HG02885 (cell line): ENCODE measurements at regions not wholly inside any gene's neighbourhood (a gene's known extent, or its start where the extent isn't known, plus 50 kb on each side); places are given as distances from the start of the nearest gene placed in this dataset.
"Not testable (repeated sequence)": the region's sequence is repeated elsewhere in the genome, so short reads cannot be mapped to it uniquely, and the experiment has no call there.

Experiments
- ATAC-seq: cut with Tn5 transposase; IDR thresholded peaks from one replicate; pipeline ENCODE4 v1.9.1; 2021; ENCODE audit warnings: mild to moderate bottlenecking; ENCODE audit not compliant: unreplicated experiment, poor library complexity

DNA sequence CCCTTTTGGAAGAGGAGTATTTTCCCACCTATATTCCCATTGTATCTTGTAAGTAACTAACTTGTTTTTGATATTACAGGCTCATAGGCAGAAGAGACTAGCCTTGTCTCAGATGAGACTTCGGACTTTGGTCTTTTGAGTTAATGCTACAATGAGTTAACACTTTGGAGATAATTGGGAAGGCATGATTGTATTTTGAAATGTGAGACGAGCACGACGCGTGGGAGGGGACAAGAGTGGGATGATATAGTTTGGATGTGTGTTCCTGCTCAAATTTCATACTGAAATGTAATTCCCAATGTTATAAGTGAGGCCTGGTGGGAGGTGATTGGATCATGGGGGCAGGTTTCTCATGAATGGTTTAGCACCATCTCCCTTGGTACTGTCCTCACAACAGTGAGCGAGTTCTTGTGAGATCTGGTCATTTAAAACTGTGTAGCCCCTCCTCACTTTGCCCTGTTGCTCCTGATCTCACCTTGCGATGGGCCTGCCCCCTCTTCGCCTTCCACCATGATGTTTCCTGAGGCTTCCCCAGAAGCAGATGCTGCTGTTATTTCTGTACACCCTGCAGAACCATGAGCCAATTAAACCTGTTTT, 721.5 kb upstream of the CTNND2 start:
- no peak for ATAC-seq

- ATAC-seq = no peak
These were observed 720.7 kb upstream of the CTNND2 start for GRCh38 chr5:12624776-12625560.

DNA sequence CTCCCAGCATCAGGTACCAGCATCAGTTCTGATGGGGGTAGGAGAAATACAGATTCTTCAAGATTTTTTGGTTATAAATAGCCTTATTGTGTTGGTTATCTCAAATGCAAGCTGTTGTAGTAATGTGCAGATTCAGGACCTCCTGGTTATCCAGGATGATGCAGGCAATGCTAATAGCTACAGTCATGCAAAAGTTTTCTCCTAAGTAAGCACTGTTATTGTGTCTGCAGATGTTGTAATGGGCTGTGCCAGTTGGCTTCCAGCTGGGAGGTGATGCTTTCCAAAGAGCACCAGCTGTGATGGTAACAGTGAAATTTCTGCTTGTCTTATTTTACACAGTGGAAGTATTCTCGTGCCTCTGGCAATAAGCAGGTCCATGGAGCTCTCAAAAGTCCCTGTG, 719.2 kb upstream of the CTNND2 start:
- ATAC-seq = no peak

DNA sequence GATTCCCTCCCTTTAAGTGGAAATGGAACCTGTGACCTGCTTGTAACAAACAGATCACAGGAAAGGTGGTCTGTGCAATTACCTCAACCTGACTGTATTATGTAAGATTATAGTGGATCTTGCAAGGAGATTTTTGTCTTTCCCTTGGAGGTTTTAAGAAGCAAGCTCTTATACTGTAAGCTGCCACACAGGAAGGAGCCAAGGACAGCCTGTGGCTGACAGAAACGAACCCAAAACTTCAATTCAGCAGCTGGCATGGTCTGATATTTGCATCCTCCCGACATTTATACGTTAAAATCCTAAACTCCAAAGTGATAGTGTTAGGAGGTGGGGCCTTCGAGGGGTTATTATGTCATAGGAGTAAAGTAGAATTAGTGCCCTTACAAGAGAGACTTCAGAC, 711.8 kb upstream of the CTNND2 start:
- ATAC-seq = no peak

DNA sequence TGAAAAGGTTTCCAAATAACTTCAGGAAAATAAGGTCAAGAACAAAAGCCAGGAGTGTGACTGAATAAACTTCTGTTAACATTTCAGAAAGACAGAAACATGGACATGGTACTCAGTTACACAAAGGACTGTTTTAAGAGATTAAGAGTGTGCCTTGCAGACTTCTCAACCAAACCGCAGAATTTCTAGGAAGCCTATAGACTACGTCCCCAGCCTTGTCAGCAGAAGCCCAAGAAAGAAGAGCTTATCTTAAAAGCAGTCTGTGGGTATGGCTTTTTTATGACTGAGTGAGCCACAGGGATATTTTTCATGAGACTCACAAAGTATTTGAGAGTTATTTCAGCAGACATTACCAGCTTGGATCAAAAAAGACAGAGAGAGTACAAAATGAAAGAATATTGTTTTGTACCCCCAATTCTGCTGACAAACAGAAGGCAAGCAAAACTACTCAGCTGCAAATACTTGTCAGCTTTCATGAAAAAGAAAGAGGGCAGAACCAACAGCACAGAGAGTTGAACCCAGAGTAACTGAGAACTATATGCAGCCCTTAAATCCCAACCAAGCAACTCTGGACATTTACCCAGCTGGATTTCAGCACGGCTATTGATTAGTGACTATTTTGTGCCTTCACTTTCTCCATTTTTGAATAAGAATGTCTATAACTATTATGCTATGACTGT, 711.0 kb upstream of the CTNND2 start:
- ATAC-seq = no peak

DNA sequence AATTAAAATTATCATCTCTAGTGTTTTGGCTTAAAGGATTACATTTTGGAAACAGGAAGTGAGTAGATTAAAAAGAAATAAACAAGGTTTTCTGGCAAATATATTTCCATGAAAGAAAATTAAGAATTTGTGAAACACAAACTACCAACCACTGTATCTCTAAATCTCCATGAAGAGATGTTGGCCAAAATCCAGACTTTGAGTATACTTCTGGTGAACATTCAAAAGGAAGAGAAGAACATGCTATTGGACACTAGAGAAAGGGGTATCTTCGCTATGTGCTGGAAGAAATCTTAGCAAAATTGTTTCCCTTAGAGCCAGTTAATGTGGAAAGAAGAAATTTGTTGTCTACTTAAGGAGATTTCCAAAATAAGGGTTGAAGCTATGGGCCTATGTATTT, 710.4 kb upstream of the CTNND2 start:
- no peak for ATAC-seq

DNA sequence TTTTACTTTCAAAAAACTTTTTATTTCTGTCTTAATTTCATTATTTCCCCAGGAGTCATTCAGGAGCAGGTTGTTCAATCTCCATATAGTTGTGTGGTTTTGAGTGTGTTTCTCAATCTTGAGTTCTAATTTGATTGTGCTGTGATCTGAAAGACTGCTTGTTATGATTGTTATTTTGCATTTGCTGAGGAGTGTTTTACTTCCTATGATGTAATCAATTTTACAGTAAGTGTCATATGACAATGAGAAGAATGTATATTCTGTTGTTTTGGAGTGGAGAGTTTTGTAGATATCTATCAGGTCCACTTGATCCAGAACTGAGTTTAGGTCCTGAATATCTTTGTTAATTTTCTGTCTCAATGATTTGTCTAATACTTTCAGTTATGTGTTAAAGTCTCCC, 706.9 kb upstream of the CTNND2 start:
- no peak for ATAC-seq

- not testable (repeated sequence) for ATAC-seq
These were observed 703.6 kb upstream of the CTNND2 start for GRCh38 chr5:12607817-12608216.

DNA sequence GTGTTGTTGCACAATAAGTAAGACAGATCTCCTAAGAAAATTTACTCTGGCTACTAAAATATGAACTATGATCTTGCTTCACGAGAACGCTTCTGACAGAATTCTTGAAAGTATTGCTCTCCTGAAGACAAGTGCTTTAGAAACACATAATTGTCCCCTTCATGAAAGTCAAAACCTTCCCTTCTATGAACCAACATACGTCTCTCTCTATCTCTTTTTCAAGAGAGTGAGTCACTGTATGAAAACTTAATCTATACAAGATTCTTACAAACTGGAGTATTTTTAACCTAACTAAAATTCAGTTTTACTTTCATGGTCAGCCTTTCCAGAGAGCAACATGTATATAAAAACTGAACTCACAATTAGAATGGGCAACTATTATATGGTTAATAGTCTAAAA, 688.0 kb upstream of the CTNND2 start:
- ATAC-seq = no peak

- no peak for ATAC-seq
These were observed 682.2 kb upstream of the CTNND2 start for GRCh38 chr5:12586406-12586805.

GRCh38 chr5:12578803-12579202, 674.6 kb upstream of the CTNND2 start:
- not testable (repeated sequence) for ATAC-seq

DNA sequence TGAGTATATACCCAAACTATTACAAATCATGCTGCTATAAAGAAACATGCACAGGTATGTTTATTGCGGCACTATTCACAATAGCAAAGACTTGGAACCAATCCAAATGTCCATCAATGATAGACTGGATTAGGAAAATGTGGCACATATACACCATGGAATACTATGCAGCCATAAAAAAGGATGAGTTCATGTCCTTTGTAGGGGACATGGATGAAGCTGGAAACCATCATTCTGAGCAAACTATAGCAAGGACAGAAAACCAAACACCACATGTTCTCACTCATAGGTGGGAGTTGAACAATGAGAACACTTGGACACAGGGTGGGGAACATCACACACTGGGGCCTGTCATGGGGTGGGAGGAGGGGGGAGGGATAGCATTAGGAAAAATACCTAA, 672.7 kb upstream of the CTNND2 start:
- not testable (repeated sequence) for ATAC-seq

DNA sequence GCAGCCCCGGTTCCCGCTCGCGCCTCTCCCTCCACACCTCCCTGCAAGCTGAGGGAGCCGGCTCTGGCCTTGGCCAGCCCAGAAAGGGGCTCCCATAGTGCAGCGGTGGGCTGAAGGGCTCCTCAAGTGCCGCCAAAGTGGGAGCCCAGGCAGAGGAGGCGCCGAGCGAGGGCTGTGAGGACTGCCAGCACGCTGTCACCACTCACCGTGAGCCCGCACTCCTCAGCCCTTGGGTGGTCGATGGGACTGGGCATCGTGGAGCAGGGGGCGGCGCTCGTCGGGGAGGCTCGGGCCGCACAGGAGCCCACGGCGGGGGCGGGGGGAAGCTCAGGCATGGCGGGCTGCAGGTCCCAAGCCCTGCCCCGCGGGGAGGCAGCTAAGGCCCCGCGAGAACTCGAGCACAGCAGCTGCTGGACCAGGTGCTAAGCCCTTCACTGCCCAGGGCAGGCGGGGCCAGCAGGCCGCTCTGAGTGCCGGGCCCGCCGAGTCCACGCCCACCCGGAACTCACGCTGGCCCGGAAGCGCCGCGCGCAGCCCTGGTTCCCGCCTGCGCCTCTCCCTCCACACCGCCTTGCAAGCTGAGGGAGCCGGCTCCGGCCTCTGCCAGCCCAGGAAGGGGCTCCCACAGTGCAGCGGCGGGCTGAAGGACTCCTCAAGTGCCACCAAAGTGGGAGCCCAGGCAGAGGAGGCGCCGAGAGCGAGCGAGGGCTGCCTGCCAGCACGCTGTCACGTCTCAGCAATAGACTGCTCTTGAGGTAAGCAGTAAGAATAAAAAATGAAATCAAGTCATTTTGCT, 670.2 kb upstream of the CTNND2 start:
- not testable (repeated sequence) for ATAC-seq

DNA sequence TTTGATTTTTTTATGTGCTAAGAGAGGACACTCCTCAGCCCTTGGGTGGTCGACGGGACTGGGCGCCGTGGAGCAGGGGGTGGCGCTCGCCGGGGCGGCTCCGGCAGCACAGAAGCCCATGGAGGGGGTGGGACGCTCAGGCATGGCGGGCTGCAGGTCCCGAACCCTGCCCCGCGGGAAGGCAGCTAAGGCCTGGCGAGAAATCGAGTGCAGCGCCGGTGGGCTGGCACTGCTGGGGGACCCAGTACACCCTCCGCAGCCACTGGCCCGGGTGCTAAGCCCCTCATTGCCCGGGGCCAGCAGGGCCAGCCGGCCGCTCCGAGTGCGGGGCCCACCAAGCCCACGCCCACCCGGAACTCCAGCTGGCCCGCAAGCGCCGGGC, 669.7 kb upstream of the CTNND2 start:
- ATAC-seq = not testable (repeated sequence)

- ATAC-seq = no peak
These were observed 666.4 kb upstream of the CTNND2 start for GRCh38 chr5:12570688-12571087.

DNA sequence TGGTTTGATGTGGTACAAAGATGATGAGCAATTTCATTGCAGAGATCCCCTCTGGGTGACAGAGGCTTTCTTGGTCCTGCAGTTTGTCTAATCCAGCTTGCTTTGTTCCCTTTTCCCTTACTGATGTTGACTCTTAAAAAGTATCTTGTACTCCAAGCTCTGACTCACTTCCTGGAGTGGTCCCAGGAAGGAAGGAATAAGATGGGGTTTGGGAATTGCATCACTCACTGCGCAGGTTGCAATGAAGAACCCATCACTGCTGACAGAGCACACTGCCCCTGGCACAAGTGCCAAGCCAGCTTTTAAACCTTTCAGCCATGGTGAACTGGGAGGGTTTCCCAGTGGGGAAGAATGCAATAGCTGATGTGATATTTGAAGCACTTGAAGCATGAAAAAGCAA, 662.2 kb upstream of the CTNND2 start:
- no peak for ATAC-seq

- no peak for ATAC-seq
These were observed 652.8 kb upstream of the CTNND2 start for GRCh38 chr5:12557012-12557411.

DNA sequence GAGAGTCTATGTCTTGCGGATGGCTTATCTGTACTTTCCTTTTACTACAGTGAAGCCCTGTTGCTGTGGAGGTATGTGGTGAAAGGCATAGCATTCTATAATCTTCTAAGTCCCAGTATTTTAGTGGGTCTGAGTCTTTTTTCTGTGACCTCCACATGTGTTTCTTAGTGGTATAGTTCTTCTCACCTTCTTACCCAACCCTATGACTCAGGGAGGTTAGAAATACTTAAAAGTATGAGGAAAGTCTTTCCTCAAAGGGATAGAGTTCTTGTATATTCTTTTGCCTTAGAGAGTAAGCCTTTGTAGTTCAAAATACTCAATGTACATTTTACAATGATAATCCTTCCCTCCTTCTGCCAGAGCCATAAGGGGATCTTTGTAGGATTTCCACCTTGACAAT, 621.9 kb upstream of the CTNND2 start:
- no peak for ATAC-seq

DNA sequence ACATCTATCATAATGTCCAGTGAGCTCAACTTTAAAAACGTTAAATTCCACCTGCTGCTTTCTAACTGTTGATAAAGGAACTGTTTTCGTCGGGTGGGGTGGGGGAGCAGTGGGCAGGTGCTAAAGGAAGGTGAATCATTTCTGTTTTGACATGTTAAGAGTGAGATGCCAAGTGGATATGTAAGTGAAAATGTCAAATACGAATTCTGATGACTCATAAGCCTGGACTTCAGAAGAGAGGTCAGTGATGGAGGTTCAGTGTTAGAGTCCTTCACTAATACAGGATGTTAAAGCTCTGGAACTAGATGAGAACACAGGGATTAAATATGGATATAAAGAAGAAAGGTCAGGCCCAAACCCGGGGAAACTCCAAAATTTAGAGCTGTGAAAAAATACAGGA, 617.9 kb upstream of the CTNND2 start:
- no peak for ATAC-seq

DNA sequence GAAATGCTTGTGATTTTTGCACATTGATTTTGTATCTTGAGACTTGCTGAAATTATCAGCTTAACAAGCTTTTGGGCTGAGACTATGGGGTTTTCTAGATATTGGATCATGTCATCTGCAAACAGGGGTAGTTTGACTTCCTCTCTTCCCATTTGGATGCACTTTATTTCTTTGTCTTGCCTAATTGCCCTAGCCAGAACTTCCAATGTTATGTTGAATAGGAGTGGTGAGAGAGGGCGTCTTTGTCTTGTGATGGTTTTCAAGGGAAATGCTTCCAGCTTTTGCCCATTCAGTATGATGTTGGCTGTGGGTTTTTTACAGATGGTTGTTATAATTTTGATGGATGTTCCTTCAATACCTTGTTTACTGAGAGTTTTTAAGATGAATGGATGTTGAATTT, 600.7 kb upstream of the CTNND2 start:
- ATAC-seq = not testable (repeated sequence)

- ATAC-seq = no peak
These were observed 583.9 kb upstream of the CTNND2 start for GRCh38 chr5:12488161-12488560.
